HepG2 (cell line): ENCODE measurements at regions not wholly inside any gene's neighbourhood (a gene's known extent, or its start where the extent isn't known, plus 50 kb on each side); places are given as distances from the start of the nearest gene placed in this dataset.

Experiments
- ATAC-seq: fragments of 200-7000 bp; cut with Tn5 transposase; 3 replicates; pipeline ENCODE4 v1.9.1; 2020; ENCODE audit warnings: mild to moderate bottlenecking, moderate library complexity
- BruUV-seq: library from RNA; stranded (reverse); fragments of 400-500 nt; replicated peaks from 2 replicates; lab custom pipeline; 2021; lab: Mats Ljungman, UMichigan
- CTCF ChIA-PET: fragments of 300-600 bp; formaldehyde crosslinking; extraction: SDS; loops from one replicate; lab custom pipeline; 2021; ENCODE audit warnings: low total read pairs, inconsistent platforms, low intra/inter-chr PET ratio; lab: Yijun Ruan, JAX
- POLR2A ChIA-PET: fragments of 350-600 bp; sonication (Branson Sonifier 250); formaldehyde crosslinking; loops from one replicate; lab custom pipeline; 2020; ENCODE audit warnings: antibody characterized with exemption, inconsistent platforms; lab: Yijun Ruan, JAX
- DNase-seq: peaks from one replicate; pipeline ENCODE4 v3.0.0-alpha.2; 2015; ENCODE audit warnings: low spot score
- FAIRE-seq: peaks from 3 replicates; lab custom pipeline; 2011; peaks lifted over from hg19 to GRCh38; lab: Jason Lieb, UNC
- H2AFZ ChIP-seq: one replicate; pipeline ENCODE4 v1.6.1; 2011; ENCODE audit warnings: low read length, inconsistent platforms
- H3K27ac ChIP-seq: fragments of 300-600 bp; 3 replicates; pipeline ENCODE4 v1.8.0; 2011; ENCODE audit warnings: mixed run types, mild to moderate bottlenecking, mixed read lengths, low read length, inconsistent platforms; ENCODE audit not compliant: insufficient read depth; ENCODE audit errors: extremely low read length
- H3K27me3 ChIP-seq, 2 experiments: fragments of 200-600 bp in 1 of 2; 2 replicates in 1 of 2; 3 replicates in 1 of 2; pipeline versions ENCODE4 v1.6.0 to v1.8.0; 2011; ENCODE audit warnings: low read length in 2 of 2, mild to moderate bottlenecking in 2 of 2, moderate library complexity in 2 of 2, inconsistent platforms in 1 of 2; ENCODE audit not compliant: insufficient read depth in 2 of 2, control insufficient read depth in 1 of 2
- H3K36me3 ChIP-seq, 2 experiments: fragments of 200-600 bp in 1 of 2; replicated peaks in 1 of 2; 2 replicates in 1 of 2; 3 replicates in 1 of 2; pipeline versions ENCODE4 v1.5.1 to v1.8.0; 2011; ENCODE audit warnings: low read length in 2 of 2, inconsistent platforms in 1 of 2; ENCODE audit not compliant: insufficient read depth in 2 of 2, control insufficient read depth in 1 of 2
- H3K4me1 ChIP-seq: 2 replicates; pipeline ENCODE4 v1.5.1; 2012; ENCODE audit warnings: low read length, inconsistent platforms; ENCODE audit not compliant: insufficient read depth
- H3K4me2 ChIP-seq: 2 replicates; pipeline ENCODE4 v1.6.0; 2011; ENCODE audit warnings: low read depth, low read length, inconsistent platforms
- H3K4me3 ChIP-seq, 3 experiments: fragments of 200-600 bp in 1 of 3; sonication (generic), shearing (Covaris generic) in 1 of 3; replicated peaks in 1 of 3; 2 replicates each; pipeline ENCODE4 v1.5.1; 2011 to 2016; ENCODE audit warnings: low read length in 3 of 3, inconsistent platforms in 2 of 3, low read depth in 2 of 3, mild to moderate bottlenecking in 2 of 3, control low read depth in 1 of 3, mixed read lengths in 1 of 3; ENCODE audit not compliant: insufficient read depth in 1 of 3
- H3K79me2 ChIP-seq: one replicate; pipeline ENCODE4 v1.6.1; 2011; ENCODE audit warnings: low read length, inconsistent platforms; ENCODE audit not compliant: insufficient read depth
- H3K9ac ChIP-seq: 2 replicates; pipeline ENCODE4 v1.6.0; 2011; ENCODE audit warnings: mild to moderate bottlenecking, low read depth, low read length, inconsistent platforms; ENCODE audit not compliant: insufficient read depth
- H3K9me3 ChIP-seq: 2 replicates; pipeline ENCODE4 v1.5.1; 2012; ENCODE audit warnings: mild to moderate bottlenecking, low read length
- H4K20me1 ChIP-seq: 2 replicates; pipeline ENCODE4 v1.6.0; 2011; ENCODE audit warnings: inconsistent platforms, mild to moderate bottlenecking, low read length, moderate library complexity; ENCODE audit not compliant: insufficient read depth
- NCOA2 ChIP-seq: sonication (generic); formaldehyde crosslinking; IDR thresholded peaks from 2 replicates; pipeline ENCODE4 v1.8.0; 2022; ENCODE audit warnings: inconsistent platforms
- NONO ChIP-seq, 2 experiments: fragments of 450-650 bp in 1 of 2; sonication (generic) in 1 of 2; formaldehyde crosslinking in 1 of 2; IDR thresholded peaks in 1 of 2; conservative IDR thresholded peaks in 1 of 2; 2 replicates each; pipeline versions ENCODE4 v1.6.1 to v1.8.0; 2017 to 2022; ENCODE audit warnings: mild to moderate bottlenecking in 1 of 2, missing genetic modification reagents in 1 of 2, moderate library complexity in 1 of 2
- PHB2 ChIP-seq: fragments of 450-650 bp; IDR thresholded peaks from 2 replicates; pipeline ENCODE4 v1.6.1; 2018; ENCODE audit not compliant: partially characterized antibody
- PHF5A ChIP-seq: IDR thresholded peaks from one replicate; pipeline ENCODE4 v1.6.1; 2018; ENCODE audit warnings: low read depth, missing genetic modification reagents; ENCODE audit not compliant: unreplicated experiment
- SIX4 ChIP-seq: sonication (generic); formaldehyde crosslinking; IDR thresholded peaks from 2 replicates; pipeline ENCODE4 v1.4.0; 2020; ENCODE audit warnings: missing genetic modification reagents
- ZBTB1 ChIP-seq: sonication (generic); formaldehyde crosslinking; IDR thresholded peaks from 2 replicates; pipeline ENCODE4 v1.4.0; 2020; ENCODE audit warnings: missing genetic modification reagents, borderline replicate concordance
- ZNF3 ChIP-seq: IDR thresholded peaks from 2 replicates; pipeline ENCODE4 v1.7.0; 2017; ENCODE audit warnings: inconsistent platforms
- ZNF552 ChIP-seq: sonication (generic); formaldehyde crosslinking; IDR thresholded peaks from 2 replicates; pipeline ENCODE4 v1.9.0; 2022; ENCODE audit warnings: missing genetic modification reagents, mild to moderate bottlenecking, borderline replicate concordance
- ZNF749 ChIP-seq: sonication (generic); formaldehyde crosslinking; IDR thresholded peaks from 2 replicates; pipeline ENCODE4 v1.8.0; 2022; ENCODE audit warnings: mild to moderate bottlenecking, missing genetic modification reagents, moderate library complexity, borderline replicate concordance
- WGBS: methylation state at CpG from one replicate; pipeline ENCODE4 v1.1.6; 2017; ENCODE audit warnings: low lambda C conversion rate; 5-methylcytosine and 5-hydroxymethylcytosine counted together
- in situ Hi-C: cut with HindIII; loops from 2 replicates; pipeline ENCODE4 v1.10.0; 2017; ENCODE audit warnings: low pct_unique_long_range_greater_than_20kb; ENCODE audit not compliant: extremely low pct_ligation_motif_present
- intact Hi-C: fragments of 100-400 bp; cut with micrococcal nuclease; formaldehyde crosslinking; loops from one replicate; pipeline ENCODE4 v1.10.0; 2022; ENCODE audit not compliant: unreplicated experiment
- TF ChIP-seq, protein P1 (sequence below): IDR thresholded peaks from 2 replicates; pipeline ENCODE4 v1.6.1; 2016
- TF ChIP-seq, protein P2 (sequence below): sonication (generic); formaldehyde crosslinking; IDR thresholded peaks from 2 replicates; pipeline ENCODE4 v1.4.0; 2020; ENCODE audit warnings: missing genetic modification reagents, borderline replicate concordance

DNA sequence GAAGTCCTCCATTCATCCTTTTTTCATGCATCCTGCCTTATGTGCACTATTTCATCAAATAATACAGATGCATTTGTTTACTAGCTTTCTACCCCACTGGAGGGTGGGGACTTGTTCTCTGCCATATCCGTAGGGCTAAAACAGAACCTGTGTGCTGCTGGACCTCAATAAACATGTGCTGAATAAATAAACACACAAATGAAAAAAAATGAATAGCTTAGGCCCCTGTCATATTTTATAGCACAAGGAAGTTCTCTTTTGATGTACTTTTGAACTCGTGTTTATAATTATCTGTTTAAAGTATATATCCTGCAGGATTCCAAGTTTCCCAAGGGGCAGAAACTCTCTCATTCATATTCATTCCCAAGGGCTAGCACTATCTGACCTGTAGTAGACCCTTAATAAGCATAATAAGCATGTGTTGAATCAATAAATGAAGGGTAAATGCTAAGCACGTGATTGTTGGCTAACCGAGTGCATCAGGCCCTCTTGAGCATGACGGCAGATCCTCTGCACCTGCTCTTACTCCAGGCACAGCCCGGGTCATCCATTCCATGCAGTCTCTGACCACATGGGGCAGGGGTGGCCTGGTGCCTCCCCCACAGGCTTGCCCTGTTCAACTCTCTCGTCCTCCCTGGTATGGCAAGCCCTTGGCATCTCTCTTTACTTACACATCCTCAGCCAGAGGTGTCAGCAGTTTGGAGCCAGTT is 474.1 kb upstream of the ZMIZ1 start (continued):
- TF ChIP-seq, protein P1, sequence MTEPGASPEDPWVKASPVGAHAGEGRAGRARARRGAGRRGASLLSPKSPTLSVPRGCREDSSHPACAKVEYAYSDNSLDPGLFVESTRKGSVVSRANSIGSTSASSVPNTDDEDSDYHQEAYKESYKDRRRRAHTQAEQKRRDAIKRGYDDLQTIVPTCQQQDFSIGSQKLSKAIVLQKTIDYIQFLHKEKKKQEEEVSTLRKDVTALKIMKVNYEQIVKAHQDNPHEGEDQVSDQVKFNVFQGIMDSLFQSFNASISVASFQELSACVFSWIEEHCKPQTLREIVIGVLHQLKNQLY = no peak
- TF ChIP-seq NONO (IDR thresholded peaks at IDR 0.05) (no peak), NONO (CRISPR knock-in tag; conservative IDR thresholded peaks at IDR 0.05) (no peak), PHF5A (no peak)
- TF ChIP-seq, all 625 proteins: peak for 0

DNA sequence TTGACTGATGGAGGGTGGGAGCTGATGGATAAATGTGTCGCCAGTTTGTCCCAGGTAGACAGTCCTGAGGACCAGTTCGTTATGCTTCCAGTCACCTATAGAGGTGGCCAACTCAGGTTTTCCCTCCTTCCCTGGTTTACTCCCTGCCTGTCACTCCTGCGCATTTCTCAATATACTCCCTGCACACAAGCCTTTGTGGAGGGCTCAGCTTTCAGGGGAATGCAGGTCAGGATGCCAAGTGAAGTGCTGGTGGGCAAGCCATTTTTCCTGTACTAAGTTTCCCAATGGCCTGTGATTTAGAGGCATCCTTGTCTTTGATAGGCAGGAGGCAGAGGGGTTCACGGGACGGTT is 473.5 kb upstream of the ZMIZ1 start:
- TF ChIP-seq SIX4 (CRISPR knock-in tag) = no peak
- no peak for TF ChIP-seq ZNF552
- no peak for TF ChIP-seq ZNF3 (CRISPR knock-in tag)
- TF ChIP-seq NCOA2 (CRISPR knock-in tag) = no peak
- Histone ChIP-seq H4K20me1 (no peaks in the 10 kb centered on the region), H3K4me2 (no peak overlapping the region), H3K4me3 (no peak overlapping the region), H3K36me3 (no peaks in the 10 kb centered on the region), H2AFZ (no peak overlapping the region), H3K27ac (no peak overlapping the region), H3K9ac (no peak overlapping the region), H3K79me2 (no peaks in the 10 kb centered on the region), H3K4me1 (peaks cover 4% of the 10 kb centered on the region), H3K27me3 (peaks cover 1 to 4% of the 10 kb centered on the region in 2 experiments; a peak in 1 of 5 replicates), H3K9me3 (no peaks in the 10 kb centered on the region)
- no TSS peak for BruUV-seq
- WGBS = 43% methylated on average over 5 of the region's 5 CpGs
- intact Hi-C loops = no loop called here
- in situ Hi-C loops = no loop called here
- ChIA-PET POLR2A (no interaction called here), CTCF (no interaction called here)
- DNase-seq (no peak), ATAC-seq (no peak), FAIRE-seq (no peak)

DNA sequence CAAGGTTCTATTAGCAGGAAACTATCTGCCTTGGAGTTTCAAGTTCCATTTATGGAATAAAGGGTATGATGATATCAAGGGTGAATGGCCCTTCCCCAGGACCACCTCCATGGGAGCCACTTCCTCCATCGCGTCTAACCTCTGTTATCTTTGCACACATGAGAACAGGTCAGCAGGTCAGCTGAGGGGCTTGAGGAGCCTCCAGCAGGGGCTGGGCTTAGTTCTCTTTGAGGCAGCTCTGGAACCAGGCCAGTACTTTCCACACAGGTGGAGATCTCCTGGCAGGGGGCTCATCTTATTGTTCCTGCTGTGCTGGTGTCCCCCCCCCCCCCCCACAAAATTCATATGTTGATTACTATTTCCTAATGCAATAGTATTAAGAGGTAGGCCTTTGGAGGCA is 472.2 kb upstream of the ZMIZ1 start:
- ChIA-PET POLR2A (no interaction called here), CTCF (no interaction called here)
- no peaks in the 10 kb centered on the region for H3K4me1 ChIP-seq
- H3K4me3 ChIP-seq = no peak overlapping the region
- H3K79me2 ChIP-seq = no peaks in the 10 kb centered on the region
- no peaks in the 10 kb centered on the region for H4K20me1 ChIP-seq
- in situ Hi-C loops (no loop called here), intact Hi-C loops (no loop called here)
- 30% methylated on average over 2 of the region's 2 CpGs for WGBS
- H3K27ac ChIP-seq = no peak overlapping the region
- no peak overlapping the region for H3K4me2 ChIP-seq
- H3K27me3 ChIP-seq = peaks cover 1 to 7% of the 10 kb centered on the region in 2 experiments; a peak in 2 of 5 replicates
- no TSS peak for BruUV-seq
- no peaks in the 10 kb centered on the region for H3K36me3 ChIP-seq
- no peak for ATAC-seq
- DNase-seq = no peak
- no peak for FAIRE-seq
- no peak overlapping the region for H3K9ac ChIP-seq
- no peaks in the 10 kb centered on the region for H3K9me3 ChIP-seq
- no peak overlapping the region for H2AFZ ChIP-seq
- TF ChIP-seq, protein P2, sequence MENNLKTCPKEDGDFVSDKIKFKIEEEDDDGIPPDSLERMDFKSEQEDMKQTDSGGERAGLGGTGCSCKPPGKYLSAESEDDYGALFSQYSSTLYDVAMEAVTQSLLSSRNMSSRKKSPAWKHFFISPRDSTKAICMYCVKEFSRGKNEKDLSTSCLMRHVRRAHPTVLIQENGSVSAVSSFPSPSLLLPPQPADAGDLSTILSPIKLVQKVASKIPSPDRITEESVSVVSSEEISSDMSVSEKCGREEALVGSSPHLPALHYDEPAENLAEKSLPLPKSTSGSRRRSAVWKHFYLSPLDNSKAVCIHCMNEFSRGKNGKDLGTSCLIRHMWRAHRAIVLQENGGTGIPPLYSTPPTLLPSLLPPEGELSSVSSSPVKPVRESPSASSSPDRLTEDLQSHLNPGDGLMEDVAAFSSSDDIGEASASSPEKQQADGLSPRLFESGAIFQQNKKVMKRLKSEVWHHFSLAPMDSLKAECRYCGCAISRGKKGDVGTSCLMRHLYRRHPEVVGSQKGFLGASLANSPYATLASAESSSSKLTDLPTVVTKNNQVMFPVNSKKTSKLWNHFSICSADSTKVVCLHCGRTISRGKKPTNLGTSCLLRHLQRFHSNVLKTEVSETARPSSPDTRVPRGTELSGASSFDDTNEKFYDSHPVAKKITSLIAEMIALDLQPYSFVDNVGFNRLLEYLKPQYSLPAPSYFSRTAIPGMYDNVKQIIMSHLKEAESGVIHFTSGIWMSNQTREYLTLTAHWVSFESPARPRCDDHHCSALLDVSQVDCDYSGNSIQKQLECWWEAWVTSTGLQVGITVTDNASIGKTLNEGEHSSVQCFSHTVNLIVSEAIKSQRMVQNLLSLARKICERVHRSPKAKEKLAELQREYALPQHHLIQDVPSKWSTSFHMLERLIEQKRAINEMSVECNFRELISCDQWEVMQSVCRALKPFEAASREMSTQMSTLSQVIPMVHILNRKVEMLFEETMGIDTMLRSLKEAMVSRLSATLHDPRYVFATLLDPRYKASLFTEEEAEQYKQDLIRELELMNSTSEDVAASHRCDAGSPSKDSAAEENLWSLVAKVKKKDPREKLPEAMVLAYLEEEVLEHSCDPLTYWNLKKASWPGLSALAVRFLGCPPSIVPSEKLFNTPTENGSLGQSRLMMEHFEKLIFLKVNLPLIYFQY = no peak
- TF ChIP-seq ZNF749 (CRISPR knock-in tag) (no peak), PHB2 (no peak), ZBTB1 (CRISPR knock-in tag) (no peak)
